K562 (cell line): ENCODE measurements at regions not wholly inside any gene's neighbourhood (a gene's known extent, or its start where the extent isn't known, plus 50 kb on each side); places are given as distances from the start of the nearest gene placed in this dataset.

ENCODE experiments used
- ATAC-seq: fragments of 200-7000 bp; cut with Tn5 transposase; 3 replicates; pipeline ENCODE4 v1.9.1; 2020; ENCODE audit warnings: moderate library complexity
- BruUV-seq: library from RNA; stranded (reverse); fragments of 400-500 nt; replicated peaks from 2 replicates; lab custom pipeline; 2021; lab: Mats Ljungman, UMichigan
- CTCF ChIA-PET: fragments of 300-600 bp; formaldehyde crosslinking; extraction: SDS; loops from one replicate; lab custom pipeline; 2021; ENCODE audit warnings: low intra/inter-chr PET ratio; lab: Yijun Ruan, JAX
- POLR2A ChIA-PET: fragments of 300-600, 350-650 bp; sonication (Branson Sonifier 250); formaldehyde crosslinking; extraction: SDS; loops from one replicate; lab custom pipeline; 2021; ENCODE audit warnings: antibody characterized with exemption, inconsistent platforms; lab: Yijun Ruan, JAX
- DNase-seq, 4 experiments: peaks; one replicate each; pipeline versions ENCODE4 v3.0.0 to v3.0.0-alpha.2; 2011 to 2018; ENCODE audit warnings: low spot score in 3 of 4, mixed read lengths in 3 of 4; ENCODE audit errors: extremely low read depth in 1 of 4
- FAIRE-seq: peaks from 2 replicates; lab custom pipeline; 2011; peaks lifted over from hg19 to GRCh38; lab: Jason Lieb, UNC
- H2AFZ ChIP-seq: 2 replicates; pipeline ENCODE4 v1.6.0; 2011; ENCODE audit warnings: low read depth, low read length, control low read depth, inconsistent platforms
- H3K27ac ChIP-seq: fragments of 200-600 bp; 3 replicates; pipeline ENCODE4 v1.8.0; 2011; ENCODE audit warnings: low read depth, mild to moderate bottlenecking, control low read depth, inconsistent platforms, low read length, moderate library complexity, mixed read lengths; ENCODE audit errors: extremely low read depth
- H3K27me3 ChIP-seq, 2 experiments: fragments of 300-600 bp in 1 of 2; 2 replicates in 1 of 2; 3 replicates in 1 of 2; pipeline versions ENCODE4 v1.6.0 to v1.8.0; 2011; ENCODE audit warnings: inconsistent platforms in 2 of 2, low read length in 2 of 2, mild to moderate bottlenecking in 1 of 2, mixed read lengths in 1 of 2, moderate library complexity in 1 of 2; ENCODE audit not compliant: control insufficient read depth in 2 of 2, insufficient read depth in 2 of 2
- H3K36me3 ChIP-seq: fragments of 300-600 bp; 3 replicates; pipeline ENCODE4 v1.8.0; 2011; ENCODE audit warnings: mild to moderate bottlenecking, low read length, inconsistent platforms; ENCODE audit not compliant: control insufficient read depth, insufficient read depth
- H3K4me1 ChIP-seq, 2 experiments: fragments of 200-600 bp in 1 of 2; replicated peaks in 1 of 2; 2 replicates in 1 of 2; 3 replicates in 1 of 2; pipeline versions ENCODE4 v1.5.1 to v1.8.0; 2011; ENCODE audit warnings: inconsistent platforms in 2 of 2, low read length in 2 of 2, mild to moderate bottlenecking in 1 of 2, mixed read lengths in 1 of 2, moderate library complexity in 1 of 2; ENCODE audit not compliant: control insufficient read depth in 2 of 2, insufficient read depth in 2 of 2
- H3K4me2 ChIP-seq: 2 replicates; pipeline ENCODE4 v1.6.1; 2011; ENCODE audit warnings: low read length, control low read depth, inconsistent platforms, mixed read lengths; ENCODE audit not compliant: insufficient read depth
- H3K4me3 ChIP-seq: fragments of 200-600 bp; sonication (generic), shearing (Covaris generic); 2 replicates; pipeline ENCODE4 v1.5.1; 2016; ENCODE audit warnings: control low read depth, inconsistent platforms
- H3K79me2 ChIP-seq: fragments of 200-600 bp; 3 replicates; pipeline ENCODE4 v1.8.0; 2011; ENCODE audit warnings: low read length, inconsistent platforms; ENCODE audit not compliant: control insufficient read depth, insufficient read depth
- H3K9ac ChIP-seq, 2 experiments: 2 replicates each; pipeline versions ENCODE4 v1.6.0 to v1.6.1; 2011; ENCODE audit warnings: low read depth in 2 of 2, low read length in 2 of 2, control low read depth in 1 of 2, inconsistent platforms in 1 of 2, mild to moderate bottlenecking in 1 of 2, mixed read lengths in 1 of 2; ENCODE audit not compliant: insufficient read depth in 1 of 2
- H3K9me1 ChIP-seq: one replicate; pipeline ENCODE4 v1.6.0; 2011; ENCODE audit warnings: inconsistent platforms, mild to moderate bottlenecking, low read length, moderate library complexity; ENCODE audit not compliant: control insufficient read depth, insufficient read depth
- H3K9me3 ChIP-seq: replicated peaks from 2 replicates; pipeline ENCODE4 v1.5.1; 2011; ENCODE audit warnings: low read depth, low read length, inconsistent platforms; ENCODE audit not compliant: control insufficient read depth, insufficient read depth
- H4K20me1 ChIP-seq: replicated peaks from 2 replicates; pipeline ENCODE4 v1.6.1; 2011; ENCODE audit warnings: low read length, inconsistent platforms, mixed read lengths; ENCODE audit not compliant: control insufficient read depth, insufficient read depth
- ARID4B ChIP-seq: sonication (generic); formaldehyde crosslinking; IDR thresholded peaks from 2 replicates; pipeline ENCODE4 v1.8.0; 2022; ENCODE audit warnings: mild to moderate bottlenecking, missing genetic modification reagents
- NONO ChIP-seq, 2 experiments: fragments of 200-400 bp in 1 of 2; fragments of 450-650 bp in 1 of 2; formaldehyde crosslinking in 1 of 2; IDR thresholded peaks; 2 replicates each; pipeline ENCODE4 v1.6.1; 2017; ENCODE audit warnings: low read depth in 2 of 2, mild to moderate bottlenecking in 2 of 2, moderate library complexity in 2 of 2, low read length in 1 of 2
- POLR2AphosphoS5 ChIP-seq: IDR thresholded peaks from 2 replicates; pipeline ENCODE4 v1.6.1; 2011; ENCODE audit warnings: mild to moderate bottlenecking, low read depth, low read length, moderate library complexity; ENCODE audit not compliant: control insufficient read depth, insufficient read depth
- ZNF143 ChIP-seq: sonication (generic); formaldehyde crosslinking; IDR thresholded peaks from 2 replicates; pipeline ENCODE4 v1.9.0; 2022; ENCODE audit warnings: mild to moderate bottlenecking, missing genetic modification reagents
- WGBS: fragments of 100-300 bp; shearing (Covaris generic); methylation state at CpG from one replicate; pipeline ENCODE4 v1.1.6; 2016; ENCODE audit warnings: low coverage, mixed read lengths; ENCODE audit not compliant: insufficient coverage; ENCODE audit errors: missing lambda C conversion rate; 5-methylcytosine and 5-hydroxymethylcytosine counted together
- in situ Hi-C: fragments of 300-500 bp; cut with MboI; formaldehyde crosslinking; loops from 4 replicates; pipeline ENCODE4 v1.15.0; 2018; ENCODE audit warnings: inconsistent platforms, mixed read lengths
- intact Hi-C: fragments of 100-400 bp; cut with micrococcal nuclease; formaldehyde crosslinking; loops from 2 replicates; pipeline ENCODE4 v1.14.2; 2022

GRCh38 chr1:199515261-199515660 lies 512.2 kb upstream of the NR5A2 start:
- intact Hi-C loops: no loop called here
- H3K9me1 ChIP-seq: no peaks in the 10 kb centered on the region
- no peaks in the 10 kb centered on the region for H3K36me3 ChIP-seq
- no peaks in the 10 kb centered on the region for H3K9me3 ChIP-seq
- no peak overlapping the region for H3K9ac ChIP-seq
- no TSS peak for BruUV-seq
- ChIA-PET POLR2A (no interaction called here), CTCF (no interaction called here)
- no peaks in the 10 kb centered on the region for H3K79me2 ChIP-seq
- no peaks in the 10 kb centered on the region for H4K20me1 ChIP-seq
- in situ Hi-C loops: no loop called here
- no peak overlapping the region for H3K4me3 ChIP-seq
- H3K4me2 ChIP-seq: no peak overlapping the region
- no peak for DNase-seq
- 0% methylated on average over 4 of the region's 4 CpGs for WGBS
- no peaks in the 10 kb centered on the region for H3K4me1 ChIP-seq
- no peak overlapping the region for H2AFZ ChIP-seq
- H3K27ac ChIP-seq: no peak overlapping the region
- ATAC-seq: no peak
- TF ChIP-seq ZNF143 (CRISPR knock-in tag) (no peak), ARID4B (CRISPR knock-in tag) (no peak), NONO (IDR thresholded peaks at IDR 0.05; ENCODE audit: low read depth in 2 of 2, low read length in 1 of 2) (no peak), POLR2AphosphoS5 (no peak)
- FAIRE-seq: no peak
- H3K27me3 ChIP-seq: no peaks in the 10 kb centered on the region
